ENCODE measurements at regions not wholly inside any gene's neighbourhood (a gene's known extent, or its start where the extent isn't known, plus 50 kb on each side); places are given as distances from the start of the nearest gene placed in this dataset.

DNA sequence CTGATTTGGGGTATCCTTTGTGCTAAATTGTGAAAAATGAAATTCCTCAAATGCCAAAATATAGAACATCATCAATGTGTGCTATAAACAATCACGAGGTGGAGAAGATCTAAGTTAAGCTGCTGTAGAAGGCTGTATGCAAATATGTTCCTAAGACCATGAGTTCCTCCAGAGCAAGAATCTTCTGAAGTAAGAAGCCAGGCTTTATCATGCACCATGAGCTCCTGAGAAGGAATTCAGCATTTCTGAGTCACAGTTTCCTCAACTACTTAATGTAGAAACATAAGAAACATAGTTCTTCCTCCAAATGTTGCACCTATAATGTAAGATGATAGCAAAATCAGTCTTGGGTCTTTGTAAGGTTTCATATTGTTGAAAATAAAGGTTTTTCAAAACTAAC, 241.7 kb upstream of the MDFIC2 start:
- TF ChIP-seq, protein P1, sequence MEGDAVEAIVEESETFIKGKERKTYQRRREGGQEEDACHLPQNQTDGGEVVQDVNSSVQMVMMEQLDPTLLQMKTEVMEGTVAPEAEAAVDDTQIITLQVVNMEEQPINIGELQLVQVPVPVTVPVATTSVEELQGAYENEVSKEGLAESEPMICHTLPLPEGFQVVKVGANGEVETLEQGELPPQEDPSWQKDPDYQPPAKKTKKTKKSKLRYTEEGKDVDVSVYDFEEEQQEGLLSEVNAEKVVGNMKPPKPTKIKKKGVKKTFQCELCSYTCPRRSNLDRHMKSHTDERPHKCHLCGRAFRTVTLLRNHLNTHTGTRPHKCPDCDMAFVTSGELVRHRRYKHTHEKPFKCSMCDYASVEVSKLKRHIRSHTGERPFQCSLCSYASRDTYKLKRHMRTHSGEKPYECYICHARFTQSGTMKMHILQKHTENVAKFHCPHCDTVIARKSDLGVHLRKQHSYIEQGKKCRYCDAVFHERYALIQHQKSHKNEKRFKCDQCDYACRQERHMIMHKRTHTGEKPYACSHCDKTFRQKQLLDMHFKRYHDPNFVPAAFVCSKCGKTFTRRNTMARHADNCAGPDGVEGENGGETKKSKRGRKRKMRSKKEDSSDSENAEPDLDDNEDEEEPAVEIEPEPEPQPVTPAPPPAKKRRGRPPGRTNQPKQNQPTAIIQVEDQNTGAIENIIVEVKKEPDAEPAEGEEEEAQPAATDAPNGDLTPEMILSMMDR (conservative IDR thresholded peaks at IDR 0.05; ENCODE audit: low read depth, low read length) = no peak
- no peak for TF ChIP-seq EZH2phosphoT487 (IDR thresholded peaks at IDR 0.05; ENCODE audit: borderline replicate concordance, low read length)
- TF ChIP-seq EZH2 (IDR thresholded peaks at IDR 0.05; ENCODE audit: low read length, unreplicated experiment) = no peak

Data from PC-3 (cell line).